ENCODE measurements at regions not wholly inside any gene's neighbourhood (a gene's known extent, or its start where the extent isn't known, plus 50 kb on each side); places are given as distances from the start of the nearest gene placed in this dataset.

DNA sequence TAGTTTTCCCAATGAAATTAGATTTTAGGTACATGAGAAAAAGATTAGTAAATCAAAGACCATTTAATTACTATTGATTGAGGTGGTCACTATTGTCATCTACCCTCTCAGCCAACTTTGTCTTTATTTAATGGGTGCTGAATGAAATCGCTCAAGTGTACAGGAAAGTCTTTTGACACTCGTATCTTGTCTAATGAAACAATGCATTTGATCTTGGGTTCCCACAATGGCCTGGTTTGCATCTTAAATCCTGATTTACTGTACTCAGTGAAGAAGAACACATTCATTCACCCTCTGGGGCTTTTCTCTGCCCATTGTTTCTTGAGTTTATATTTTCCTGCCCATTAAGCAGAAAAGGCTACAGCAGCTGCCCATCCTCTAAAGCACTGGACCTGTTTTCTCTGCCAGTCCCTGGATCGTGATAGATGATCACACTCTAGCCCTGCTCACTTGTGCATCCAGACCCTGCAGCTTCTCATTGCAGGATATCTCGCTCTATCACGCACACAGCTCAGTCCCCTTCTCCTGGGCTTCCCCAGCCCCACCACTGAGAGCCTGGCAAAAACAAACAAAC, 1369.3 kb downstream of the AACS start:
- TF ChIP-seq, protein P1, sequence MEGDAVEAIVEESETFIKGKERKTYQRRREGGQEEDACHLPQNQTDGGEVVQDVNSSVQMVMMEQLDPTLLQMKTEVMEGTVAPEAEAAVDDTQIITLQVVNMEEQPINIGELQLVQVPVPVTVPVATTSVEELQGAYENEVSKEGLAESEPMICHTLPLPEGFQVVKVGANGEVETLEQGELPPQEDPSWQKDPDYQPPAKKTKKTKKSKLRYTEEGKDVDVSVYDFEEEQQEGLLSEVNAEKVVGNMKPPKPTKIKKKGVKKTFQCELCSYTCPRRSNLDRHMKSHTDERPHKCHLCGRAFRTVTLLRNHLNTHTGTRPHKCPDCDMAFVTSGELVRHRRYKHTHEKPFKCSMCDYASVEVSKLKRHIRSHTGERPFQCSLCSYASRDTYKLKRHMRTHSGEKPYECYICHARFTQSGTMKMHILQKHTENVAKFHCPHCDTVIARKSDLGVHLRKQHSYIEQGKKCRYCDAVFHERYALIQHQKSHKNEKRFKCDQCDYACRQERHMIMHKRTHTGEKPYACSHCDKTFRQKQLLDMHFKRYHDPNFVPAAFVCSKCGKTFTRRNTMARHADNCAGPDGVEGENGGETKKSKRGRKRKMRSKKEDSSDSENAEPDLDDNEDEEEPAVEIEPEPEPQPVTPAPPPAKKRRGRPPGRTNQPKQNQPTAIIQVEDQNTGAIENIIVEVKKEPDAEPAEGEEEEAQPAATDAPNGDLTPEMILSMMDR (IDR thresholded peaks at IDR 0.05; ENCODE audit: unreplicated experiment) = no peak

GRCh38 chr12:126436041-126436440, 1370.8 kb downstream of the AACS start:
- Mint-ChIP-seq H3K4me3 (ENCODE audit: low read depth) (no peak overlapping the region), H3K27me3 (no peaks in the 10 kb centered on the region), H3K36me3 (ENCODE audit: insufficient read depth) (no peaks in the 10 kb centered on the region), H3K27ac (no peak overlapping the region), H3K9me3 (ENCODE audit: low read depth) (no peaks in the 10 kb centered on the region), H3K4me1 (ENCODE audit: low read depth) (peaks cover 3% of the 10 kb centered on the region)
- no peak for DNase-seq (ENCODE audit: low spot score, unreplicated experiment)
- TF ChIP-seq, protein P1 (IDR thresholded peaks at IDR 0.05; ENCODE audit: unreplicated experiment) = no peak

More for the DNA sequence above, 1369.3 kb downstream of the AACS start:
- Mint-ChIP-seq H3K27ac (no peak overlapping the region), H3K9me3 (ENCODE audit: low read depth) (no peaks in the 10 kb centered on the region), H3K36me3 (ENCODE audit: insufficient read depth) (no peaks in the 10 kb centered on the region), H3K27me3 (peaks cover 4% of the 10 kb centered on the region), H3K4me3 (ENCODE audit: low read depth) (no peak overlapping the region), H3K4me1 (ENCODE audit: low read depth) (peaks cover 3% of the 10 kb centered on the region)
- no peak for DNase-seq (ENCODE audit: low spot score, unreplicated experiment)

GRCh38 chr12:126437934-126438333, 1372.7 kb downstream of the AACS start:
- no peaks in the 10 kb centered on the region for H3K9me3 Mint-ChIP-seq (ENCODE audit: low read depth)
- no peaks in the 10 kb centered on the region for H3K36me3 Mint-ChIP-seq (ENCODE audit: insufficient read depth)

GRCh38 chr12:126443977-126444376, 1378.7 kb downstream of the AACS start:
- H3K9me3 Mint-ChIP-seq (ENCODE audit: low read depth) = no peaks in the 10 kb centered on the region
- H3K27ac Mint-ChIP-seq = no peak overlapping the region
- TF ChIP-seq, protein P1 (IDR thresholded peaks at IDR 0.05; ENCODE audit: unreplicated experiment) = no peak
- no peaks in the 10 kb centered on the region for H3K27me3 Mint-ChIP-seq
- no peak overlapping the region for H3K4me3 Mint-ChIP-seq (ENCODE audit: low read depth)
- DNase-seq (ENCODE audit: low spot score, unreplicated experiment) = no peak
- no peaks in the 10 kb centered on the region for H3K4me1 Mint-ChIP-seq (ENCODE audit: low read depth)
- H3K36me3 Mint-ChIP-seq (ENCODE audit: insufficient read depth) = no peaks in the 10 kb centered on the region

More at GRCh38 chr12:126437934-126438333, 1372.7 kb downstream of the AACS start:
- Mint-ChIP-seq H3K4me3 (ENCODE audit: low read depth) (no peak overlapping the region), H3K27me3 (no peaks in the 10 kb centered on the region), H3K4me1 (ENCODE audit: low read depth) (peaks cover 3% of the 10 kb centered on the region), H3K27ac (no peak overlapping the region)
- TF ChIP-seq, protein P1 (IDR thresholded peaks at IDR 0.05; ENCODE audit: unreplicated experiment) = no peak
- no peak for DNase-seq (ENCODE audit: low spot score, unreplicated experiment)

DNA sequence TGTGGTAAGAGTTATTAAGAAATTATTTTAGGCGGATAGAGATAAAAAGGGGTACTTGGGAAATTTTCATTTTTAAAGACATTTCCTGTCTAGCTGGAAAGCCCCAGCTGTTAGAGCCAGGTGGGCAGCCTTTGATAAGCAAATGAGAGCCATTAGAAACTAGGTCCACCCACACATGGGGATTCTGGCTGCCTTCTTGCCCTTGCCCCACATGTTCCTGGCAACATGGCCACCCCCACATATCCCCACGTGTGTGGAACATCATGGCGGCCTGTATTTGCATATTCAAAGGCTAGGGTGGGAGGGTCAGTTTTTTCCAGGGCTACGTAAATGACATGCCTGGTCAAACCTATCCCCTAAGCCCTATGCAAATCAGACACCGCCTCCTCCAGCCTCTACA, 1382.1 kb downstream of the AACS start:
- no peak for DNase-seq (ENCODE audit: low spot score, unreplicated experiment)
- Mint-ChIP-seq H3K36me3 (ENCODE audit: insufficient read depth) (no peaks in the 10 kb centered on the region), H3K4me1 (ENCODE audit: low read depth) (no peaks in the 10 kb centered on the region), H3K27me3 (no peaks in the 10 kb centered on the region), H3K4me3 (ENCODE audit: low read depth) (no peak overlapping the region), H3K9me3 (ENCODE audit: low read depth) (no peaks in the 10 kb centered on the region), H3K27ac (no peak overlapping the region)
- TF ChIP-seq, protein P1 (IDR thresholded peaks at IDR 0.05; ENCODE audit: unreplicated experiment) = no peak

All from progenitor cell of endocrine pancreas (in vitro differentiated cells).